A549 (cell line): ENCODE measurements at regions not wholly inside any gene's neighbourhood (a gene's known extent, or its start where the extent isn't known, plus 50 kb on each side); places are given as distances from the start of the nearest gene placed in this dataset.
"Not testable (repeated sequence)": the region's sequence is repeated elsewhere in the genome, so short reads cannot be mapped to it uniquely, and the experiment has no call there.

Experiments
- ATAC-seq, 2 experiments: fragments of 200-7000 bp in 1 of 2; fragments of >200 bp in 1 of 2; cut with Nextera tagmentation in 1 of 2; cut with Tn5 transposase in 1 of 2; 3 replicates each; pipeline versions ENCODE4 v1.8.0 to v1.9.1; 2018 to 2020; ENCODE audit warnings: mild to moderate bottlenecking in 1 of 2, moderate library complexity in 1 of 2
- CTCF ChIA-PET: fragments of 300-600 bp; sonication (Branson Sonifier 250); formaldehyde crosslinking; extraction: SDS; loops from one replicate; lab custom pipeline; 2021; ENCODE audit warnings: antibody characterized with exemption, inconsistent platforms; lab: Yijun Ruan, JAX
- POLR2A ChIA-PET: fragments of 350-600 bp; formaldehyde crosslinking; extraction: SDS; loops from one replicate; lab custom pipeline; 2021; ENCODE audit warnings: antibody characterized with exemption, inconsistent platforms; lab: Yijun Ruan, JAX
- DNase-seq, 2 experiments: peaks; one replicate each; pipeline versions ENCODE4 v3.0.0 to v3.0.0-alpha.2; 2011 to 2016; ENCODE audit warnings: low read depth in 1 of 2, low spot score in 1 of 2
- FAIRE-seq: peaks from 2 replicates; lab custom pipeline; 2011; peaks lifted over from hg19 to GRCh38; lab: Jason Lieb, UNC
- H3K27ac ChIP-seq, 2 experiments: fragments of >200 bp; sonication (Bioruptor Twin); formaldehyde crosslinking; 3 replicates each; pipeline ENCODE4 v1.5.1; 2016 to 2017
- H3K4me1 ChIP-seq: fragments of >200 bp; sonication (Bioruptor Twin); formaldehyde crosslinking; 3 replicates; pipeline ENCODE4 v1.6.1; 2016
- H3K4me2 ChIP-seq: fragments of >200 bp; sonication (Bioruptor Twin); formaldehyde crosslinking; 3 replicates; pipeline ENCODE4 v1.6.1; 2016
- H3K4me3 ChIP-seq: fragments of >200 bp; sonication (Bioruptor Twin); formaldehyde crosslinking; 3 replicates; pipeline ENCODE4 v1.5.1; 2016
- H3K9me3 ChIP-seq: fragments of >200 bp; sonication (Bioruptor Twin); formaldehyde crosslinking; 3 replicates; pipeline ENCODE4 v1.6.1; 2016
- BHLHE40 ChIP-seq: IDR thresholded peaks from 2 replicates; pipeline ENCODE4 v1.6.1; 2012; ENCODE audit warnings: low read depth, low read length, inconsistent platforms
- CBX2 ChIP-seq: fragments of 200-600 bp; sonication (generic); IDR thresholded peaks from 2 replicates; pipeline ENCODE4 v1.6.1; 2016; ENCODE audit warnings: low read depth, mild to moderate bottlenecking, borderline replicate concordance
- CBX8 ChIP-seq: fragments of 200-600 bp; sonication (generic); IDR thresholded peaks from 2 replicates; pipeline ENCODE4 v1.6.1; 2016
- CHD4 ChIP-seq: fragments of 200-600 bp; sonication (generic); IDR thresholded peaks from 2 replicates; pipeline ENCODE4 v1.6.1; 2016; ENCODE audit warnings: antibody characterized with exemption, mild to moderate bottlenecking, borderline replicate concordance
- EHF ChIP-seq: fragments of 250-450 bp; sonication (Bioruptor Pico); IDR thresholded peaks from 2 replicates; pipeline ENCODE4 v1.5.0; 2020; ENCODE audit warnings: mild to moderate bottlenecking
- EP300 ChIP-seq, 2 experiments: fragments of >200 bp; sonication (Bioruptor Twin); formaldehyde crosslinking; IDR thresholded peaks; 2 replicates in 1 of 2; 3 replicates in 1 of 2; pipeline ENCODE4 v1.6.1; 2016 to 2017
- FOSL2 ChIP-seq, 2 experiments: fragments of 450-650 bp in 1 of 2; fragments of >200 bp in 1 of 2; sonication (Bioruptor Twin) in 1 of 2; formaldehyde crosslinking; IDR thresholded peaks; 2 replicates each; pipeline versions ENCODE4 v1.5.0 to v1.6.1; 2016 to 2020; ENCODE audit warnings: mild to moderate bottlenecking in 1 of 2, moderate library complexity in 1 of 2
- FOXS1 ChIP-seq: fragments of 250-450 bp; sonication (Bioruptor Pico); IDR thresholded peaks from 2 replicates; pipeline ENCODE4 v1.5.0; 2020; ENCODE audit warnings: mild to moderate bottlenecking, moderate library complexity
- GATA3 ChIP-seq: IDR thresholded peaks from 2 replicates; pipeline ENCODE4 v1.6.1; 2012; ENCODE audit warnings: borderline replicate concordance
- HOXB13 ChIP-seq: fragments of 250-450 bp; sonication (Bioruptor Pico); IDR thresholded peaks from 2 replicates; pipeline ENCODE4 v1.5.0; 2020; ENCODE audit warnings: low read depth, mild to moderate bottlenecking, moderate library complexity
- KDM1A ChIP-seq: fragments of 200-600 bp; sonication (generic); IDR thresholded peaks from 2 replicates; pipeline ENCODE4 v1.6.1; 2016; ENCODE audit warnings: low read depth, mild to moderate bottlenecking
- KDM5A ChIP-seq: fragments of 200-600 bp; sonication (generic); IDR thresholded peaks from 2 replicates; pipeline ENCODE4 v1.6.1; 2016; ENCODE audit warnings: antibody characterized with exemption, mild to moderate bottlenecking
- MAFK ChIP-seq: fragments of 450-650 bp; IDR thresholded peaks from 2 replicates; pipeline ENCODE4 v1.6.1; 2014; ENCODE audit not compliant: partially characterized antibody
- MYC ChIP-seq: IDR thresholded peaks from 2 replicates; pipeline ENCODE4 v1.6.1; 2012; ENCODE audit warnings: mild to moderate bottlenecking, inconsistent platforms, low read length, improper control_type of control experiment, borderline replicate concordance
- NFE2L2 ChIP-seq: fragments of 150-350 bp; conservative IDR thresholded peaks from 2 replicates; pipeline ENCODE4 v1.6.1; 2014; ENCODE audit warnings: low read length
- NPAS2 ChIP-seq: fragments of 250-450 bp; sonication (Bioruptor Pico); IDR thresholded peaks from 2 replicates; pipeline ENCODE4 v1.8.0; 2022; ENCODE audit warnings: mild to moderate bottlenecking, moderate library complexity, borderline replicate concordance
- NR3C1 ChIP-seq: fragments of >200 bp; sonication (Bioruptor Twin); formaldehyde crosslinking; IDR thresholded peaks from 3 replicates; pipeline ENCODE4 v1.6.1; 2017
- PHF8 ChIP-seq: fragments of 200-600 bp; sonication (generic); IDR thresholded peaks from 2 replicates; pipeline ENCODE4 v1.6.1; 2016; ENCODE audit warnings: low read depth, mild to moderate bottlenecking, antibody characterized with exemption, moderate library complexity, borderline replicate concordance
- POLR2A ChIP-seq: IDR thresholded peaks from 2 replicates; pipeline ENCODE4 v1.6.1; 2012; ENCODE audit warnings: mild to moderate bottlenecking, low read length
- POLR2AphosphoS2 ChIP-seq: conservative IDR thresholded peaks from 2 replicates; pipeline ENCODE4 v1.6.1; 2012; ENCODE audit warnings: low read length, improper control_type of control experiment, inconsistent platforms
- RARB ChIP-seq: fragments of 250-450 bp; sonication (Bioruptor Pico); IDR thresholded peaks from 2 replicates; pipeline ENCODE4 v1.8.0; 2021; ENCODE audit warnings: mild to moderate bottlenecking, moderate library complexity
- RCOR1 ChIP-seq: fragments of 150-350 bp; IDR thresholded peaks from 2 replicates; pipeline ENCODE4 v1.6.1; 2014; ENCODE audit warnings: antibody characterized with exemption, low read length, low read depth
- SMC3 ChIP-seq: fragments of >200 bp; sonication (Bioruptor Twin); formaldehyde crosslinking; IDR thresholded peaks from 3 replicates; pipeline ENCODE4 v1.6.1; 2018; ENCODE audit warnings: inconsistent platforms
- SREBF2 ChIP-seq: fragments of 450-650 bp; IDR thresholded peaks from 2 replicates; pipeline ENCODE4 v1.6.1; 2014; ENCODE audit warnings: mild to moderate bottlenecking, moderate library complexity
- TFCP2L1 ChIP-seq: fragments of 250-450 bp; sonication (Bioruptor Pico); IDR thresholded peaks from 2 replicates; pipeline ENCODE4 v1.5.0; 2021; ENCODE audit warnings: mild to moderate bottlenecking
- TP53 ChIP-seq: fragments of 250-450 bp; sonication (Bioruptor Pico); IDR thresholded peaks from 2 replicates; pipeline ENCODE4 v1.5.0; 2021; ENCODE audit warnings: mild to moderate bottlenecking, moderate library complexity
- WGBS: methylation state at CpG from one replicate; pipeline ENCODE4 v1.1.6; 2017; ENCODE audit errors: missing lambda C conversion rate; 5-methylcytosine and 5-hydroxymethylcytosine counted together
- TF ChIP-seq, protein P1 (sequence below): fragments of >200 bp; sonication (Bioruptor Twin); formaldehyde crosslinking; IDR thresholded peaks from 3 replicates; pipeline ENCODE4 v1.5.1; 2016
- TF ChIP-seq, protein P2 (sequence below): fragments of 450-650 bp; IDR thresholded peaks from 2 replicates; pipeline ENCODE4 v1.6.1; 2014; ENCODE audit warnings: antibody characterized with exemption
- TF ChIP-seq, protein P3 (sequence below): fragments of 250-450 bp; sonication (Bioruptor Pico); IDR thresholded peaks from 2 replicates; pipeline ENCODE4 v1.5.0; 2020; ENCODE audit warnings: low read depth, mild to moderate bottlenecking, moderate library complexity

DNA sequence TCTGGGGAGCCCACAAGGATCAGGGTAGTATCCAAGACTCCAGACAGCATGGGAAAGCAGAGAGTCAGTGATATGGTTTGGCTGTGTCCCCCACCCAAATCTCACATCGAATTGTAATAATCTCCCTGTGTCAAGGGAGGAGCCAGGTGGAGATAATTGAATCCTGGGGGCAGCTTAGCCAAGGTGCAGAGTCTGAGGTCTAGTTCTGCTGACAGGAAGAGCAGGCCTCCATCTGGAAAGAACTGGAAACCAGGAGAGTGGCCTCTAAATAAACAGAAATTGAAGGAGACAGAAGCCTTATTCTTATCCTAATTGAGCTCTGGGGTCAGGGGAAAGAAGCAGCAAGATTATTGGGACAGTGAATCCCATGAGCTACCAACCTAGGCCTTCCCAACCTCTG lies 146.7 kb upstream of the NRP1 start:
- H3K27ac ChIP-seq: no peak overlapping the region
- POLR2A ChIA-PET: no interaction called here
- ATAC-seq (no peak), DNase-seq (no peak), FAIRE-seq (no peak)
- H3K4me2 ChIP-seq: no peak overlapping the region
- H3K4me1 ChIP-seq: peaks cover 8% of the 10 kb centered on the region; the same call in 2 of the 3 replicates
- no peaks in the 10 kb centered on the region for H3K9me3 ChIP-seq
- no peak overlapping the region for H3K4me3 ChIP-seq
- WGBS: 33% methylated on average over 1 of the region's 1 CpG
- no peak for TF ChIP-seq NPAS2 (CRISPR knock-in tag)
- no peak for TF ChIP-seq POLR2AphosphoS2
- TF ChIP-seq NFE2L2: no peak
- no peak for TF ChIP-seq SREBF2
- no peak for TF ChIP-seq NR3C1
- TF ChIP-seq KDM5A: no peak
- no peak for TF ChIP-seq SMC3
- no peak for TF ChIP-seq MYC
- TF ChIP-seq FOXS1 (CRISPR knock-in tag): no peak
- TF ChIP-seq EP300 (IDR thresholded peaks at IDR 0.05): no peak
- no peak for TF ChIP-seq CBX2
- TF ChIP-seq TFCP2L1 (CRISPR knock-in tag): no peak
- TF ChIP-seq EHF (CRISPR knock-in tag): no peak
- no peak for TF ChIP-seq CBX8
- TF ChIP-seq BHLHE40: no peak
- CTCF ChIA-PET: no interaction called here

DNA sequence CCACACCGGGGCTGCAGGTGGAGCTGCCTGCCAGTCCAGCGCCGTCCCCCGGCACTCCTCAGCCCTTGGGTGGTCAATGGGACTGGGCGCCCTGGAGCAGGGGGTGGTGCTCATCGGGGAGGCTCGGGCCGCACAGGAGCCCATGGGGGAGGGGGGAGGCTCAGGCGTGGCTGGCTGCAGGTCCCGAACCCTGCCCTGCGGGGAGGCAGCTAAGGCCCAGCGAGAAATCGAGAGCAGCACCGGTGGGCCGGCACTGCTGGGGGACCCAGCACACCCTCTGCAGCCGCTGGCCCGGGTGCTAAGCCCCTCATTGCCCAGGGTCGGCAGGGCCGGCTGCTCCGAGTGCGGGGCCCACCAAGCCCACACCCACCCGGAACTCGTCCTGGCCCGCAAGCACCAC lies 145.9 kb upstream of the NRP1 start:
- POLR2A ChIA-PET, ATAC-seq, CTCF ChIA-PET, H3K4me1 ChIP-seq, H3K27ac ChIP-seq, DNase-seq, FAIRE-seq, H3K9me3 ChIP-seq, H3K4me3 ChIP-seq, H3K4me2 ChIP-seq: not testable (repeated sequence)
- WGBS: 100% methylated on average over 5 of the region's 24 CpGs

DNA sequence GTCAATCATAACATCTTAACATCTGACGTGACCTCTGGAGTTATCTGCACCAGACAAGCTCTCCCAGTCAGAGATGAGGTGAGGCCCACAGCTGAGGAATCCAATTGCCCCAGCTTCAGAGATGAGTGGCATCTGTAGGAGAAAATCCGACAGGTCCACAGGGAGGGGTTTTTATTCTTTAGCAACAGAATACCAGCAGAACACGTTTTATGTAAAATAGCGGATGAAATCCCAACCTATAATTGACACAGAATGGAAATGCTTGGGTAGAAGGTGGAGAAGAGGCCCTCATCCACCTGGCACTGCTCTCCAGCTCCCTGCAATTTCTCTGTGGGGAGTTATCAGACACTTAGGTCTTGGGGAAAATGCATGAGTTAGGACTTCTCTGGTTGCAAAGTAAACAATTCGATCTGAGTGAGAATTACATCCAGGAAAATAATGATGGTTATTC lies 144.2 kb upstream of the NRP1 start:
- TF ChIP-seq PHF8 (no peak), MAFK (no peak), CBX2 (no peak), POLR2A (no peak), KDM1A (no peak), RCOR1 (no peak), RARB (CRISPR knock-in tag) (no peak), NFE2L2 (no peak), HOXB13 (CRISPR knock-in tag) (no peak), SREBF2 (no peak)
- ChIA-PET CTCF (no interaction called here), POLR2A (no interaction called here)
- no peaks in the 10 kb centered on the region for H3K9me3 ChIP-seq
- WGBS: 78% methylated on average over 5 of the region's 5 CpGs
- H3K4me1 ChIP-seq: no peaks in the 10 kb centered on the region
- ATAC-seq: no peak
- no peak overlapping the region for H3K27ac ChIP-seq
- no peak overlapping the region for H3K4me2 ChIP-seq
- no peak for DNase-seq
- no peak for FAIRE-seq
- H3K4me3 ChIP-seq: no peak overlapping the region

DNA sequence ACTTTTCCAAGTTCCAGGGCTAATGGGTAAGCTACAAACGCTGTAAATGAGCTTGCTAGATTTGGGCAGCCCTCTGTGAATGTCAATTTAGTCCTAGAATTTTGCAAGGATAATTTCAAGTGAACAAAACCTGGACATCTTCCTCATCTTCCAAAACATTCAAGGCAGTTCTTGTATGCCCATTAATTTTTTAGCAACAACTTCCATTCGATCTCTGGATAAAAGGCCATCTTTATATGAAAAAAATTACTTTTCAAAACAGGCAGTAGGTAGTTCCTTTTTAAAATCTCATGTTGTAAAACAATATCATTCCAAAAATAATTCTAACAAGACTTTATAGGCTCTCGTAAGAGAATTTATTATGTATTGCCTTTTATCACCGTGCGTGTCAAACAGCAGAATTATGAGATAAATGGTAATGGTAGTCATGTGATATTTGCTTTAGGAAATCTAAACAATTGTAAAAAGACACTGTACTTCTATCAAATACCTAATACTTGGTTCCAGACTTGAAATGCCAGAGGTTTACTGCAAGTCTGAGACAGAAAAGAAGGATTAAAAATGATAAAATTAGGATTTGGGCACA lies 143.7 kb upstream of the NRP1 start:
- no peaks in the 10 kb centered on the region for H3K9me3 ChIP-seq
- H3K27ac ChIP-seq: no peak overlapping the region
- H3K4me2 ChIP-seq: no peak overlapping the region
- FAIRE-seq: peak; percentile 43
- 79% methylated on average over 5 of the region's 5 CpGs for WGBS
- CTCF ChIA-PET: interaction anchor here (1.3 to 1.5 kb wide), 2 partner anchors 12 to 17 kb away, joined by 3 to 5 read pairs; no protein-coding TSS in a partner anchor
- no peak for ATAC-seq
- POLR2A ChIA-PET: no interaction called here
- H3K4me1 ChIP-seq: no peaks in the 10 kb centered on the region
- no peak for DNase-seq
- H3K4me3 ChIP-seq: no peak overlapping the region
- no peak for TF ChIP-seq NFE2L2
- TF ChIP-seq CBX2: no peak
- TF ChIP-seq, protein P1, sequence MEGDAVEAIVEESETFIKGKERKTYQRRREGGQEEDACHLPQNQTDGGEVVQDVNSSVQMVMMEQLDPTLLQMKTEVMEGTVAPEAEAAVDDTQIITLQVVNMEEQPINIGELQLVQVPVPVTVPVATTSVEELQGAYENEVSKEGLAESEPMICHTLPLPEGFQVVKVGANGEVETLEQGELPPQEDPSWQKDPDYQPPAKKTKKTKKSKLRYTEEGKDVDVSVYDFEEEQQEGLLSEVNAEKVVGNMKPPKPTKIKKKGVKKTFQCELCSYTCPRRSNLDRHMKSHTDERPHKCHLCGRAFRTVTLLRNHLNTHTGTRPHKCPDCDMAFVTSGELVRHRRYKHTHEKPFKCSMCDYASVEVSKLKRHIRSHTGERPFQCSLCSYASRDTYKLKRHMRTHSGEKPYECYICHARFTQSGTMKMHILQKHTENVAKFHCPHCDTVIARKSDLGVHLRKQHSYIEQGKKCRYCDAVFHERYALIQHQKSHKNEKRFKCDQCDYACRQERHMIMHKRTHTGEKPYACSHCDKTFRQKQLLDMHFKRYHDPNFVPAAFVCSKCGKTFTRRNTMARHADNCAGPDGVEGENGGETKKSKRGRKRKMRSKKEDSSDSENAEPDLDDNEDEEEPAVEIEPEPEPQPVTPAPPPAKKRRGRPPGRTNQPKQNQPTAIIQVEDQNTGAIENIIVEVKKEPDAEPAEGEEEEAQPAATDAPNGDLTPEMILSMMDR: no peak
- TF ChIP-seq, protein P2, sequence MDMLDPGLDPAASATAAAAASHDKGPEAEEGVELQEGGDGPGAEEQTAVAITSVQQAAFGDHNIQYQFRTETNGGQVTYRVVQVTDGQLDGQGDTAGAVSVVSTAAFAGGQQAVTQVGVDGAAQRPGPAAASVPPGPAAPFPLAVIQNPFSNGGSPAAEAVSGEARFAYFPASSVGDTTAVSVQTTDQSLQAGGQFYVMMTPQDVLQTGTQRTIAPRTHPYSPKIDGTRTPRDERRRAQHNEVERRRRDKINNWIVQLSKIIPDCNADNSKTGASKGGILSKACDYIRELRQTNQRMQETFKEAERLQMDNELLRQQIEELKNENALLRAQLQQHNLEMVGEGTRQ: no peak
- TF ChIP-seq TP53 (CRISPR knock-in tag): no peak
- no peak for TF ChIP-seq FOSL2 (IDR thresholded peaks at IDR 0.05)
- no peak for TF ChIP-seq FOSL2 (CRISPR knock-in tag; IDR thresholded peaks at IDR 0.05)
- TF ChIP-seq CHD4: no peak
- no peak for TF ChIP-seq TFCP2L1 (CRISPR knock-in tag)
- no peak for TF ChIP-seq GATA3
- TF ChIP-seq, protein P3, sequence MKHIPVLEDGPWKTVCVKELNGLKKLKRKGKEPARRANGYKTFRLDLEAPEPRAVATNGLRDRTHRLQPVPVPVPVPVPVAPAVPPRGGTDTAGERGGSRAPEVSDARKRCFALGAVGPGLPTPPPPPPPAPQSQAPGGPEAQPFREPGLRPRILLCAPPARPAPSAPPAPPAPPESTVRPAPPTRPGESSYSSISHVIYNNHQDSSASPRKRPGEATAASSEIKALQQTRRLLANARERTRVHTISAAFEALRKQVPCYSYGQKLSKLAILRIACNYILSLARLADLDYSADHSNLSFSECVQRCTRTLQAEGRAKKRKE: no peak
- no peak for TF ChIP-seq MYC
